NCI-H146 treated with DMSO at 0.1 percent for 48 hours (cell line): ENCODE measurements at regions not wholly inside any gene's neighbourhood (a gene's known extent, or its start where the extent isn't known, plus 50 kb on each side); places are given as distances from the start of the nearest gene placed in this dataset.
"Not testable (repeated sequence)": the region's sequence is repeated elsewhere in the genome, so short reads cannot be mapped to it uniquely, and the experiment has no call there.

ENCODE experiments used
- DNase-seq: peaks from one replicate; lab custom pipeline; 2025; ENCODE audit not compliant: unreplicated experiment; lab: John Stamatoyannopoulos, UW

DNA sequence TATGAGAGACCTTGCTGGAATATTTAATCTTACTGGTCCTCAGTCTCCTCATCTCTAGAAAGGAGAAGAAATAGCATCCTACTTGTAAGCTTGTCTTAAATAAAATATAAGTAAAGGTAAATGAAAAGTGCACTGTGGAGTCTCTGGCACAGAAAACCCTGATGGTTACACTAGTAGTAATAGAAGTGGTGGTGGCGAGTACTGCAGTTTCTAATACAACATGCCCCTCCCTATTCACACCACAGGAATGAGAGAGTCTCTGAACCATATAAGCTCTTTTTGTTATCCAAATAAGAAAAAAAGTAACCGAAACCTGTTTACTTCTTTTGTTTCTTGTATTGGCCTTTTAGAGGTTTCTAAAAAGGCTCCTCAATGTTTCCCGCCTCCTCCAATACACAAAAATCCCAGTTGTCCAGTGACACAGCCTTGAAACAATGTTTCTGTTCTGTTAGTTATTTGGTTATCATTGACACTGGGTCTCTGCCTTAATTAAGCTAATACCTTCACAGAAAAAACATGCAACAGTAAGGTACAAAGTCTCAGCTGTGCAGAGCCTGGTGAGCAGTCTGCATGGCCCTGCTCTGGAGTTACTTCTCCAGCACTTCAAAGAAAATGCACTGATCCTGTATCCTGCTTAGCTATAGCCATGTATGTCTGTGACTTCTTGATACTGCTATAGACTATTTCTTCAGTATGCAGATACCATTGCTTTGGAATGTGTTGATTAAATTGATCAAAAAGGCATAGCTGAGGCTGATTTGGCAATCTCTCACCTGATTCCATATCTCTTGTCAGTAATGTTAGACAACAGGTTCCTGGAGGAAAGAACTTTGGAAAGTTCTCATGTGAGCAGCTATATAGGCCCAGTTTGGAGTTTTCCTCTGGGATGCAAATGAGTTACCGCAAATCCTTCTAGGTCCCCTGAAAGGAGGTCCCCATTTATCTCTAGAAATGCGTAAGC lies 315.6 kb upstream of the IL12A start:
- DNase-seq = no peak

DNA sequence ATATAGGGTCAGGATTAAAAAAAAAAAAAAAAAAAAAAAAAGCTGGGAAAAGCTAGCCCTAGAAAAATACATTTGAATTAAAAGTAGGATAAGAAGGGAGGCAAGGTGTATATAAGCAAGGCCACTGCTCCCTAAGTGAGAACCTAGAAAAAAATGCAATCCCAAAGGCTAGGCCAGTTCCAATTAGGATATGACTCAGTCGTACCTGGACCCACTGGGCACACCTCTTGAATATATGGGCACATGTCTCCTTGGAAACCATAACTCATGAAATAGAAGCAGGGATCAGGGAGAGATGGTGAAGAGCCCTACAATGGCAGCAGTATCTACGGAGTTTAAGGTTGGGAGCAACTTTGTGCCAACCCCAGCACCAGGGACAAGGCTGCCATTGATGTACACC lies 314.1 kb upstream of the IL12A start:
- no peak for DNase-seq

DNA sequence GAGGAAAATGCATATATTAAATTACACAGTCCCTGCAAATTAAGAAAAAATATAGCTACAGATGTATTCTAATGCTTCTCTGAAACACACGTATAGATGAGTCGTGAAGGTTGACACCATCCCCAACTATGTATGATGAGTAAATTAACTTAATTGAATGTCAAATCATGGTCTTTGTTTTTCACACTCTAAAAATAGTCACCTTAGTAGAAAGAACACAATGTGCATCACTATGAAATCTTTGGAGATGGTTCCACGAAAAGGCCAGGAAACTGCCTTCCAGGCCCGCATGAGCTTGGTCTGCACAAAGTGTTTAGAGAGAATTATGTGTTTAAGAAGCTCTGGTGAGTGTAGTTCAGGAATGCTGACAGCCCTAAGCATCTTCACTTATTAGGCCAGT lies 313.4 kb upstream of the IL12A start:
- no peak for DNase-seq

DNA sequence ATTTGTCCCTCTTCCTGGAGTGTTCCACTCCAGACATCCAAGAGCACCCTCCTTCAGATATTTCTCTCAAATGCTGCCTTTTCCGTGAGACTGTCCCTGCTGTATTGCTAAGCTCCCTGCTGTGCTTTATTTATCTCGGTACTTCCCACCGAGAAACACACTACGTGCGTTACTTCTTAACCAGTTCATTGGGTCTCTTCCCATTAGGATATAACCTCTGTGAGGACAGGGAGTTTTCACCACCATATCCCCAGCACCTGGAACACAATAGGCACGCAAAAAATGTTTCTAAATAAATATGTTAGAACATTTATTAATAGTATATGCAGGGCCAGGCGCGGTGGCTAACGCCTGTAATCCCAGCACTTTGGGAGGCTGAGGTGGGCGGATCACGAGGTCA lies 308.7 kb upstream of the IL12A start:
- DNase-seq = no peak

DNA sequence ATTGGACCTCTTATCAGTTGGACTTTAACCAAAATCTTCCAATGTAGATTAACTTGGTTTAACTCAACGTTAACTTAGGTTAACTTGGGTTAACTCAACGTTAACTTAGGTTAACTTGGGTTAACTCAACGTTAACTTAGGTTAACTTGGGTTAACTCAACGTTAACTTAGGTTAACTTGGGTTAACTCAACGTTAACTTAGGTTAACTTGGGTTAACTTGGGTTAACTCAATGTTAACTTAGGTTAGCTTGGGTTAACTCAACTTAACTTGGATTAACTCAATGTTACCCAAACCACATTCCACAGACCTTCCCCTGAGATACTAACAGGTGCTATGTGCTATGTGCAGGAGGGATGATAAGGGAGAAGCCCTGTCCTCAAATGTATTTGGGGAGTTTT lies 306.9 kb upstream of the IL12A start:
- not testable (repeated sequence) for DNase-seq

DNA sequence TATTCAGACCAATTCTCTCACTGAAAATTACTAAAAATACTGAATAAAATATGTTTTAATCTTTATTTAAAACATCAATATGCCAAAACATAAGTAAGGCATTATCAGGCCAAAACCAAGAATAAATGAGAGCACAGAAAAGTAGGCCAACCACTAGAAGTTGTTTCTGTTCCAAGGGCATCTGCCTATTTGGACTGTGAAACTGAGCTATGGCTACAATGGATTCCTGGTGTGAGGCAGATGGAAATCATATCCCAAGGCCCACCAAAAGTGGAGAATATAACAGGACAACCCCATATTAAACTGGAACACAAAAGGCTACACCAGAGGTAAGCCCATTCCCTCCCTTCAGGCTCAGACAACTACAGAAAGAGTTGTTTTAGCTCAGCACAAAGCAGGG lies 302.8 kb upstream of the IL12A start:
- DNase-seq = no peak

DNA sequence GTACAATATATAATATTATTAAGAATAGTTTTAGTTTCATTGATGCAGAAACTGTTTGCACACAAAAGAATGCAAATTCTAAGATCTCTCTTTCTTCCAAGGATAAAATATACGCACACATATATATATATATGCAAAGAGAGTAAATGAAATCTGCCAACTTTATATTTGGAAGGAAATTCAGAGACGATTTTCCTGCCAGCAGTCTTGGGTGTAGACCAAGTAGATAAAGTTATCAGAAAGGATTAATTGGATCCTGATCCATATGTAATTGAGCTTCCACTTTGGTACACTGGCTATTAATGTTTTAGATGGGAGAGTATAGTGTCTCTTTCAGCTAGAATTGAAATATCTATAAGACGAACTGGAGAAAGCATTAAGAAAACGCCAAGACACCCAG lies 295.4 kb upstream of the IL12A start:
- no peak for DNase-seq

DNA sequence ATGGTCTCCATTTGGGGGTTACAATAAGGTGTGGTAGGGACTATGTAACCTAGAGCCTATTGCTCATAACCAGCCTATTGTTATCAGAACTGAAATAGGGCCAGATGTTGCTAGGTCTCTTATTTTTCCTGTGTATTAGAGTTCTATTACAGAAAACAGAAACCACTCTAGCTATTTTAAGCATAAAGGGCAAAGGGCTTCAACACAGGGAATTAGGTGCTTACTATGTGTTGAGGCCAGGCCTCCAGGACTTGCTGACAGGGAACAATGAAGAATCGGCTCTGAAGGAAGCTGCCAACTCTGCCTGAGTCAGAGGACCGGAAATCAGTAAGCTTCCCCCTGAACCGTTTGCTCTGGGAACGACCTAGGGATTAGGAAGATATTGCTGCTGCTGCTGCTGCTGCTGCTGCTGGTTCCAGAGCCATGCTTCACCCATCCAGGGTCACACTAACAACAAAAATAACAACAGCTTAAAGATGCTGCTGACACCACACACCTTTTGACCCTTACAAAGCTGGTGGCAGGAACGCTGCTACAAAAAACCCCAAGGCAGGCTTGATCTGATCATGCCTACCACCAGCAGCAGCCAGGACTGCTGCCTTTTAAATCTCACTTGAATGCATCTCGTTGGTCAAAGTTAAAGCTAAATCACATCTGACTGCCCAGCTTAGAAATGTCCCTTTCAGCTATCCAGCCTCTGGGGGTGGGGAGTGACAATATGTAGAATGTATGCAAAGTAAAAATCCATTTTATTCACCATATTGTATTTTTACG lies 276.9 kb upstream of the IL12A start:
- DNase-seq = no peak

DNA sequence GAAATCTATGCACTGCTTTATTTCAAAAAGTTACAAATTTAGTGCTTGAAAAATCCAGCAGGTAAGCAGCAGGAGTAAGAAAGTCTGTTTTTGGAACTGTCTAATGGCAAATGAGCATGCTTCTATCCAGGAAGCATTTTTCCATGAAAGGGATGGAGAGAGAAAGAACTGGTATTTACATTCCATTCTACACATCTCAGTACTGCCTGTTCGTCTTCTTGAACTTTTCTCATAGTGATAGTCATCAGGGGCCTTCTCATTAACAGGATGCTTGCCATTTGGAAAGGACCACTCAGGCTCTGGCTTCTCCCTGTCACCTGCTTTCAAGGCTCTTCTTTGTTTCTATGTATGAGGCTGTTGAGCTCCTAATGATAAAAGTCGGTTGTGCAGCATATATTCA lies 267.3 kb upstream of the IL12A start:
- no peak for DNase-seq

DNA sequence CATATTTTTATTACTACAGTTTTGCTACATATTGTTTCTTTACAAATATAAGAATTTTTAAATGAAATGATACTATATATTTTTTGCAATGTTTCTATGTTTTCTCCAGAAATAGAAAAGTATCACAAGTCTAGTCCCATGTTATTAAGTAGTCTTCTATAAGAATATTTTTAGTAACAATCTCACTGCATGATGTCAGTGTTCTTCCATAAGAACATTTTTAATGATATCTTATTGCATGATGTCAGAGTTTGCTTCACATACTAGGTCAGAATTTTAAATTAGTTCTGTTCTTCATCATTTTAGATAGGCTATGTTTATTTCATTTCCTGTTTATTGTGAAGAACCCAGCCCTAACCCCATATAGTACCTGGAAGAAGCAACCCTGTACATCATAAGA lies 265.3 kb upstream of the IL12A start:
- DNase-seq = no peak

DNA sequence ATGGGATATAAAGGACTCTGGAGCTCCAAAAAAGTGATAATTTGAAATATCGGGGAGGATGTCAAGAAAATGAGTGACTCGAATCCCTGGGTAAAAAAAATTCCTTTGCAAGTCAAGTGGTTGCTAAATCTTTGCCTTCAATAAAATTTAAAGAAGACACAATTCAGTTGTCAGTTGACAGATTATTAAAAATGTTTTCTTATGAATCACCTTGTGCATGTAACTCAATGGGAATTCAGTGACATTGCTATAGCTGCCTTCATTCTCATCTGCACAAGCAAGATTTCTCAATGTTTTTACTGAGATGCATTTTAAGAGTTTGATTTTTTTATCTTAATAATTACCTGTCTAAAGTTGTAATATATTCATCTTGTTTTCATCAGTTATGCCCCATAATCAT lies 264.0 kb upstream of the IL12A start:
- DNase-seq = no peak

DNA sequence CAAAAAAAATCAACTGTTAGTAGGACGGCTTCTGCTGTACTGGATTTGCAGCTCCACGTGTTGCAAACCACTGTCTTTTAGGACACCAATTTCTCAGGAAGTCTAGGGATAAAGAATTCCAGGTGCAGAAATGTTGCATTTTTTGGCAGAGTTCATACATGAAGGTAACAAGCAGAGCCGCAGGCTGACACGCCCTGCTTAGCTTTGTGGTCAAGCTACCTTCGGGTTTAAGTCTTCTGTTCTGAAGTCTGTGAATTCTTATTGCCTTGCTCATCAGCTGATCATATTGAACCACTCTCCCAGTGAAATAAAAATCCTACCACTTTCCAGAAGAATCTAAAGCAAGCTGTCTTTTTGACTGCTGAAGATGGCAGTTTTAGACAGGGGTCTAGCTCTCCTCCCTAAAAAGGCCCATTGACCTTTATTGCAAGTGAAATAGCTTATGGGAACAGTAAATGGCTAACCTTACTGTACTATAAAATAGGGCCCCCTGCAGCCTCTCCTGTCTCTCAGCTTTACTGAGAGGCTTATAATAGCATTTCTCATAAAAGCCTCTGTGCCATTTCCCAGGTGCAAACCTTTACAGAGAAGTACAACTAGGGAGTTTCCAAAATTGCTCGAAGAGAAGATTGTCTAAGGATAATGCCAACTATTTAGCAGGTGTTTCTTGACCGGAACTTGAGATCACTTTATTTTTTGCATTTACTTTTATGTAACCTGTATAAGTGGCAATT lies 262.2 kb upstream of the IL12A start:
- no peak for DNase-seq

DNA sequence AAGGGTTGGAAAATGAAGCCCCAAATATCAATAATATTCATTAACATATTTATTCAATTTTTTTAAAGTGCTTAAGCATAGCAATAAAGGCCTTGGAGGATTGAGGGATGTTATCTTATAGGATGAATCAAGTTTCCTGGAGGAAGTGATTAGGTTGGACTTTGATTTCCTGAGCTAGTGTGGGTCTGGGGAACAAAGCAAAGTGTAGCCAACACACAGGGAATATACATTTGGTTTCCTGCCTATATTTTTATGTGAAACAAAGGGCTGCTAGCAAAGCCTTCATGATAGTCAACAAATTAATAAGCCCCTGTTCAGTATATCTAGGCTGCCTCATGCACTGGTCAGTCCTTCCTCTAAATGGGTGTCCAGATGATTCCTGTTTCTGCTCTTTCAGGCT lies 261.1 kb upstream of the IL12A start:
- no peak for DNase-seq

DNA sequence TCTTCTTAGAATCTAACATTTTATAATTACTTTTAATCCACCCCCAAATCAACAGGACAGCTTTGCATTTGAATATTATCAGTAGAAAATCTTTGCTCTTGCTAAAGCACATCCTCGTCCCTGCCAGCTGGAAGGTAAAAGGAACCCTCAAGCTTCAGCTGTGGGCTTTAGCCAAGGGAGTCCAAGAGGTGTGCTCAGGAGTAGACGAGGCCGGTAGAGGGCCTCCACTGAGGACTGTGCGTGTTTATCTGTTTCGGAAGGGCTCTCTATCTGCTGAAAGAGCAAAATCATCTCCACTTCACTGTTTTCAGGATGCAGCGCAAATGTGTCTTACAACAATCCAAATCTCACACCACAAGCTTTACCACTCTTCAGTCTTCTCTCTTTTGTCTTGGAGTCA lies 257.4 kb upstream of the IL12A start:
- DNase-seq = no peak

DNA sequence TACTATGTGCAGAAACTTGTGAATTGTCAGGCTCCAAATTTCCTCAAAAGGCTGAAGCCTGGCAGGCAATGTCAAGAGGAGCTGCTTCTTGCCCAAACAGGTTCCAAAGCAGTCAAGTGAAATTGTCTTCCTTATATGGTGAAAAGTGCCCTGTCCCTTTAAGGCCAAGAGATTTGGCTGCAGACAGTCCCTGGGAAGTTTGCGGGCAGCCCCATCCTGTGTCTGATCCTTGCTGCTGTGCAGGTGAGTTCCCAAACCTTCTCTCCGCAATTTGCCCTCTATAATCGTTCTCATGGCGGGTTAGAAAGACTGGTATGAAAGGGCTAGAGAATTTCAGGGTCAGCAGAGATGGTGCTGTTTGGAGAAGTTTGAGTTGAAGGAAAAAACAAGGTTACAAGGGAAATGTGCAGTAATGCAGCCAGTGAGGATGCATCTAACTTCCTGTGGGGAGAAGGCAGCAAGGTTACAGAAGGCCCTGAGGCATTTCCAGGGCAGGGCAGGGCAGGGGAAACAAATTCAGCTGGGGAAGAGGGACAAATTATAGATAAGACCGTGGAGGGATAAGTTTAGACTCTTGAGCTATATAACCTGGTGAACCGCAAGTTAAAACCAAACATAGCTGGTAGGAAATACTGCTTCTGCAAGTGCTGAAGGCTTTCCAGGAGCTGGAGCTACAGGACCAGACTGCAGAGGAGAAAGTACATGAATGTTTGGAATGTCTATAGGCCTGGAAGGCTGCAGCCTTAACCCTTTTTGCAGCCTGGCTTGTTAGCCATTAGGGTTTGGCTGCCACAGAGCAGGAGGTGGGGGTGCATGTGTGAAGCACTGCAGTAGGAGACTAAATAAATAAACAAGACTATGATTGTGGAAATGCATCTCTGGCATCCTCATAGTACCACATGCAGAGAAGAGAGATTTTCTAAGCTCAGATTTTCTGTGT lies 256.2 kb upstream of the IL12A start:
- DNase-seq = no peak

DNA sequence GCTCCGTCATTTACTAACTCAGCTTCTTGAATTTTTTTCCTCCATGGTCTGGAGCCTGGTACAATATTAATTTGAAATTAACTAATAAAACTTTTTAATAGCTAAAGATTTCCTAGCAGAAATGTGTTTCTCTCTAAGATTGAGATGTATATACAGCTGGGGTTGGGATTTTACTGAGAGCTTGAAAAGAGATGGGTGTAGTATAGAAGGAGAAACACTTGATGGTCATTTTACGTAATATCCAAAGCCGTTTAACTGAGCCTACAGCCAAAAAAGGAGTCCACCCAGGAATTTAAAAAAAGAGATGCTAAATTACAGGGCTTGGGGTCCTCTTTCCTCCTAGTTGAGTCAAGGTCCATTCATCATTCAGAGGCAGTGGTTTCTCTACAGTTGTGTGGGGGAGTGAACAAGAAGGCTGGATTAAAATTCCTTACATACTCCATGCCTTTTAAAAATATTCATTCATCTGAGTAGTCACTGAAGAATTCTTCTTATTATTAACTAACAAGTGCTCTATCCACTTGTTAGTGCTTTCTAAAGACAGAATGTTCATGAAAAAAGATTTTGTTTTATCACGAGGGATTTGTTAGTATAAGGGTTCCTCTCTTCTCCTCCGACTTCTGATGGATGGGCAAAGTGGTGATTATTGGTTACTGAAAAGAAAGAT lies 255.3 kb upstream of the IL12A start:
- DNase-seq = no peak

DNA sequence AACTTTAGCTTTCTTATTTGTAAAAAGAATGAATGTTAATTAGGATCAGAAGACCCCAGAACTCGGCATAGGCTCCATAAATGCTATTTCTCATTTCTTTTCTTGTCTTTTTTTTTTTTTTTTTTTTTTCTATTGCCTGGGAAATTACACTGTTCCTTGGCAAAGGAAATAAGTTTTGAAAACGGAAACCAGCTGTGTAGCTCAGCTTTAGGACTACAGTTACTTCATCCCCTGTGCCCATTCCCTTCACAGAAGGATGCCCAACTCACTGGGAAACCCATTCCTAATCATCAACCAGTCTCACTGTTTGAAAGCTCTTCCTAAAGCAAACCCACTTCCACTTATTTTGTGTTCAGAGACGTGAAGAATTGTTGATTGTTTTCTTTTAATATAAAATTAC lies 254.0 kb upstream of the IL12A start:
- no peak for DNase-seq

DNA sequence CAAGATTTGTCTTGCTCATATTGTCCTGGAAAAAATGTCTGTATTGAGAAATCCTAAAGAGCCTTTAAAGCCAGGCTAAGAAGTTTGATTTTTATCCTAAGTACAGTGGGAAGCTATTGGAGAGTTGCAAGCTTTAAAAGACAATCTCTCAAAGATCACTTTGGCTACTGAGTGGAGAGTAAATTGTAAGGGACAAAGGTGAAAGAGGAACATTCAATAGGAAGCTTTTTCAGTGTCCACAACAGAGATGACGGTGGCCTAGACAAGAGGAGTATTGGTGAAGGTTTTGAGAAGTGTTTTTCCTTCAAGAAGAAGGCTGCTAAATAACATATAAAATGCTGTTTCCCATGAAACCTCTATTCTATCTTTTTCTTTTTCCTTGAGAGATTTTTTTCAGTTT lies 249.5 kb upstream of the IL12A start:
- DNase-seq = no peak

DNA sequence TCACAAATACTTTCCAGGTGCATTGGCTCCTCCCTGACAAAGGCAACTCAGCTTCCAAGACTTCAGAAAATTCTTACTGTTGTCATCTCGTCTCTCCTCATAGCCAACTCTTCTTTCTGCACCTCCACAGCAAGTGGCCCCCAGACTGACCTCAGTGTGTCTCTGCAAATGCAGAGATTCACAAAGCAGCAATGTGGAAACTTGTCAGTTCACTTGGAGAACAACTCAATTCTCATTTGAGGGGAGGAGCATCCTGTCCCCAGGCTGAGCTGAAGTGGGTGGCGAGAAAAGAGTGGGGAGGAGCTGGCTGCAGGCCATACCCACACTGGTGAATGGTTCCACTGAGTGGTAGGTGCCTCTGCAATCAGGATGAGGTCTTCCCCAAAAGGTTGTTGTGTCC lies 248.7 kb upstream of the IL12A start:
- no peak for DNase-seq

DNA sequence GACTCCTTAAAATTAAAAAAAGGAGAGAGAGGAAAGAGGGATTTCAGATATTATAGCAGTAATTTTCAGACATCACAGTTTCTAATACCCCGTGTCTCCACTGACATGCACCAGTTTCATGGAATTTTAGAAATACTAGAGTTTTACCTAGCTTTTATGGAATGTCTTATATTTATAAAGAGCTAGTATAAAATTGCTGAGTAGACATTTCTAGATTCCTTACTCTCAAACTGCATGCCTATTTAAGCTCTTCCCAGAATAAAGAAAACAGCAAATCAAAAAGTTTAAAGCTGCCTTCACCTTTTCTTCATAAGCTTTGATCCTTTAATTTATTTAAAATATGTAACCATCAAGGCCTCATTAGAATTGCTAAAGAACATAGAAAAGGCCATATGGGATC lies 247.4 kb upstream of the IL12A start:
- no peak for DNase-seq
